Mucosa of rectum (tissue), 2 donors: ENCODE measurements at regions not wholly inside any gene's neighbourhood (a gene's known extent, or its start where the extent isn't known, plus 50 kb on each side); places are given as distances from the start of the nearest gene placed in this dataset.
A peak's percentile ranks its signal among the peaks of the same experiment; 100 is the strongest.

Experiments
- H3K27ac ChIP-seq, 2 donors: one replicate each; pipeline ENCODE4 v1.7.0; 2013; ENCODE audit warnings: inconsistent platforms in 2 of 2, low read depth in 2 of 2, low read length in 2 of 2
- H3K27me3 ChIP-seq, 2 donors: one replicate each; pipeline ENCODE4 v1.7.0; 2013; ENCODE audit warnings: low read length in 2 of 2; ENCODE audit not compliant: control insufficient read depth in 2 of 2, insufficient read depth in 2 of 2
- H3K36me3 ChIP-seq, 2 donors: one replicate each; pipeline ENCODE4 v1.7.0; 2013; ENCODE audit warnings: low read length in 2 of 2; ENCODE audit not compliant: control insufficient read depth in 2 of 2, insufficient read depth in 2 of 2
- H3K4me1 ChIP-seq, 2 donors: one replicate each; pipeline ENCODE4 v1.7.0; 2013; ENCODE audit warnings: low read length in 2 of 2, mild to moderate bottlenecking in 1 of 2; ENCODE audit not compliant: control insufficient read depth in 2 of 2, insufficient read depth in 2 of 2
- H3K4me3 ChIP-seq, 2 donors: one replicate each; pipeline ENCODE4 v1.7.0; 2013; ENCODE audit warnings: low read length in 2 of 2
- H3K9ac ChIP-seq, 2 donors: one replicate each; pipeline ENCODE4 v1.7.0; 2013; ENCODE audit warnings: low read length in 2 of 2, low read depth in 1 of 2, mild to moderate bottlenecking in 1 of 2
- H3K9me3 ChIP-seq, 2 donors: one replicate each; pipeline ENCODE4 v1.7.0; 2013; ENCODE audit warnings: low read length in 2 of 2; ENCODE audit not compliant: control insufficient read depth in 2 of 2
- donor health status: healthy.
- donor health status: Normal muscosa, but diverticular disease.

- Histone ChIP-seq H3K9ac (peak overlapping the region in 1 of 2 donors; percentile 41), H3K4me3 (peak overlapping the region in 1 of 2 donors; percentile 6), H3K9me3 (no peaks in the 10 kb centered on the region), H3K27me3 (no peaks in the 10 kb centered on the region), H3K27ac (peak overlapping the region; percentile 74 to 82), H3K36me3 (no peaks in the 10 kb centered on the region), H3K4me1 (peaks cover 49 to 53% of the 10 kb centered on the region in 2 donors)
Measured at GRCh38 chr17:77393867-77394539, 253.2 kb downstream of the SEC14L1 start.

GRCh38 chr17:77394540-77395295 lies 253.9 kb downstream of the SEC14L1 start:
- Histone ChIP-seq H3K4me3 (peak overlapping the region in 1 of 2 donors; percentile 6), H3K9ac (peak overlapping the region; percentile 0 to 41), H3K4me1 (peaks cover 44 to 46% of the 10 kb centered on the region in 2 donors), H3K27me3 (no peaks in the 10 kb centered on the region), H3K9me3 (no peaks in the 10 kb centered on the region), H3K27ac (peak overlapping the region; percentile 74 to 82), H3K36me3 (no peaks in the 10 kb centered on the region)

GRCh38 chr17:77395501-77396048 lies 254.8 kb downstream of the SEC14L1 start:
- no peak overlapping the region for H3K9ac ChIP-seq
- no peak overlapping the region for H3K4me3 ChIP-seq
- H3K27me3 ChIP-seq: no peaks in the 10 kb centered on the region
- H3K27ac ChIP-seq: no peak overlapping the region
- H3K4me1 ChIP-seq: peaks cover 47 to 48% of the 10 kb centered on the region in 2 donors
- no peaks in the 10 kb centered on the region for H3K9me3 ChIP-seq
- H3K36me3 ChIP-seq: no peaks in the 10 kb centered on the region

- H3K27ac ChIP-seq: no peak overlapping the region
- no peaks in the 10 kb centered on the region for H3K36me3 ChIP-seq
- no peaks in the 10 kb centered on the region for H3K27me3 ChIP-seq
- H3K4me3 ChIP-seq: no peak overlapping the region
- H3K9ac ChIP-seq: no peak overlapping the region
- H3K4me1 ChIP-seq: peaks cover 40 to 41% of the 10 kb centered on the region in 2 donors
- no peaks in the 10 kb centered on the region for H3K9me3 ChIP-seq
Measured at GRCh38 chr17:77396610-77397009, 255.8 kb downstream of the SEC14L1 start.

GRCh38 chr17:77398274-77398673 lies 257.5 kb downstream of the SEC14L1 start:
- H3K4me3 ChIP-seq: no peak overlapping the region
- H3K36me3 ChIP-seq: peaks cover 6 to 10% of the 10 kb centered on the region in 2 donors
- H3K27ac ChIP-seq: no peak overlapping the region
- H3K4me1 ChIP-seq: peaks cover 24 to 27% of the 10 kb centered on the region in 2 donors
- H3K9me3 ChIP-seq: no peaks in the 10 kb centered on the region
- no peak overlapping the region for H3K9ac ChIP-seq
- no peaks in the 10 kb centered on the region for H3K27me3 ChIP-seq

GRCh38 chr17:77399319-77399957 lies 258.7 kb downstream of the SEC14L1 start:
- peaks cover 14 to 22% of the 10 kb centered on the region in 2 donors for H3K4me1 ChIP-seq

GRCh38 chr17:77400445-77400870 lies 259.7 kb downstream of the SEC14L1 start:
- H3K27ac ChIP-seq: peak overlapping the region in 1 of 2 donors; percentile 61
- H3K9me3 ChIP-seq: no peaks in the 10 kb centered on the region
- H3K36me3 ChIP-seq: peaks cover 10 to 12% of the 10 kb centered on the region in 2 donors
- peak overlapping the region in 1 of 2 donors; percentile 41 for H3K9ac ChIP-seq
- no peaks in the 10 kb centered on the region for H3K27me3 ChIP-seq
- peaks cover 10 to 23% of the 10 kb centered on the region in 2 donors for H3K4me1 ChIP-seq
- peak overlapping the region in 1 of 2 donors; percentile 31 for H3K4me3 ChIP-seq

More at GRCh38 chr17:77399319-77399957, 258.7 kb downstream of the SEC14L1 start:
- Histone ChIP-seq H3K27me3 (no peaks in the 10 kb centered on the region), H3K4me3 (no peak overlapping the region), H3K9ac (no peak overlapping the region), H3K9me3 (no peaks in the 10 kb centered on the region), H3K36me3 (peaks cover 10 to 12% of the 10 kb centered on the region in 2 donors), H3K27ac (no peak overlapping the region)

DNA sequence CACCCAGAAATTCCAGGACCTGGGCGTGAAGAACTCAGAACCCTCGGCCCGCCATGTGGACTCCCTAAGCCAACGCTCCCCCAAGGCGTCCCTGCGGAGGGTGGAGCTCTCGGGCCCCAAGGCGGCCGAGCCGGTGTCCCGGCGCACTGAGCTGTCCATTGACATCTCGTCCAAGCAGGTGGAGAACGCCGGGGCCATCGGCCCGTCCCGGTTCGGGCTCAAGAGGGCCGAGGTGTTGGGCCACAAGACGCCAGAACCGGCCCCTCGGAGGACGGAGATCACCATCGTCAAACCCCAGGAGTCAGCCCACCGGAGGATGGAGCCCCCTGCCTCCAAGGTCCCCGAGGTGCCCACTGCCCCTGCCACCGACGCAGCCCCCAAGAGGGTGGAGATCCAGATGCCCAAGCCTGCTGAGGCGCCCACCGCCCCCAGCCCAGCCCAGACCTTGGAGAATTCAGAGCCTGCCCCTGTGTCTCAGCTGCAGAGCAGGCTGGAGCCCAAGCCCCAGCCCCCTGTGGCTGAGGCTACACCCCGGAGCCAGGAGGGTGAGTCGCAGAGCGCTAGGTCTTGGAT lies 261.5 kb downstream of the SEC14L1 start:
- no peak overlapping the region for H3K9ac ChIP-seq
- peaks cover 16 to 25% of the 10 kb centered on the region in 2 donors for H3K4me1 ChIP-seq
- no peaks in the 10 kb centered on the region for H3K9me3 ChIP-seq
- H3K27ac ChIP-seq: no peak overlapping the region
- H3K27me3 ChIP-seq: no peaks in the 10 kb centered on the region
- H3K4me3 ChIP-seq: no peak overlapping the region
- peaks cover 10 to 12% of the 10 kb centered on the region in 2 donors for H3K36me3 ChIP-seq

GRCh38 chr17:77403854-77404253 lies 263.1 kb downstream of the SEC14L1 start:
- Histone ChIP-seq H3K27ac (peak overlapping the region in 1 of 2 donors; percentile 66), H3K9me3 (no peaks in the 10 kb centered on the region)

More at GRCh38 chr17:77403854-77404253, 263.1 kb downstream of the SEC14L1 start:
- H3K9ac ChIP-seq: no peak overlapping the region
- H3K36me3 ChIP-seq: peaks cover 10 to 12% of the 10 kb centered on the region in 2 donors
- peaks cover 26 to 40% of the 10 kb centered on the region in 2 donors for H3K4me1 ChIP-seq
- H3K4me3 ChIP-seq: no peak overlapping the region
- H3K27me3 ChIP-seq: no peaks in the 10 kb centered on the region
